KMS-11 (cell line): ENCODE measurements at regions not wholly inside any gene's neighbourhood (a gene's known extent, or its start where the extent isn't known, plus 50 kb on each side); places are given as distances from the start of the nearest gene placed in this dataset.

Experiments
- H2AFZ ChIP-seq: fragments of 200-600 bp; sonication (generic); 2 replicates; pipeline ENCODE4 v1.6.1; 2016; ENCODE audit warnings: antibody characterized with exemption, mixed run types, low read depth
- H3K27ac ChIP-seq: fragments of 200-600 bp; sonication (generic); 2 replicates; pipeline ENCODE4 v1.6.1; 2016; ENCODE audit warnings: mild to moderate bottlenecking, mixed run types
- H3K27me3 ChIP-seq: fragments of 200-600 bp; sonication (generic); 2 replicates; pipeline ENCODE4 v1.6.1; 2017; ENCODE audit warnings: mild to moderate bottlenecking, low read depth, mixed run types, moderate library complexity; ENCODE audit not compliant: insufficient read depth
- H3K36me3 ChIP-seq: fragments of 200-600 bp; sonication (generic); 2 replicates; pipeline ENCODE4 v1.6.1; 2017; ENCODE audit warnings: mild to moderate bottlenecking, mixed run types; ENCODE audit not compliant: insufficient read depth
- H3K4me1 ChIP-seq: fragments of 200-600 bp; sonication (generic); 2 replicates; pipeline ENCODE4 v1.6.1; 2016; ENCODE audit warnings: mild to moderate bottlenecking, low read depth, mixed run types; ENCODE audit not compliant: poor library complexity, severe bottlenecking
- H3K4me2 ChIP-seq: fragments of 200-600 bp; sonication (generic); 2 replicates; pipeline ENCODE4 v1.7.0; 2016; ENCODE audit warnings: mild to moderate bottlenecking, mixed run types
- H3K4me3 ChIP-seq: fragments of 200-600 bp; sonication (generic); IDR thresholded peaks from 2 replicates; pipeline ENCODE4 v1.6.1; 2017; ENCODE audit warnings: low read depth, low read length, mixed read lengths; ENCODE audit not compliant: insufficient read depth
- H3K79me2 ChIP-seq: fragments of 200-600 bp; sonication (generic); 2 replicates; pipeline ENCODE4 v1.6.1; 2016; ENCODE audit warnings: low read depth, mixed run types; ENCODE audit not compliant: insufficient read depth
- H3K9ac ChIP-seq: fragments of 200-600 bp; sonication (generic); 2 replicates; pipeline ENCODE4 v1.6.1; 2016; ENCODE audit warnings: mild to moderate bottlenecking, mixed run types
- H4K20me1 ChIP-seq: fragments of 200-600 bp; sonication (generic); 2 replicates; pipeline ENCODE4 v1.6.1; 2016; ENCODE audit warnings: mild to moderate bottlenecking, mixed run types; ENCODE audit not compliant: insufficient read depth
- TF ChIP-seq, protein P1 (sequence below): fragments of 200-600 bp; sonication (generic); conservative IDR thresholded peaks from 2 replicates; pipeline ENCODE4 v1.6.1; 2017; ENCODE audit warnings: low read depth, mild to moderate bottlenecking, antibody characterized with exemption, low read length, moderate library complexity, mixed read lengths

GRCh38 chr11:97361812-97362378, 972.1 kb downstream of the JRKL start:
- TF ChIP-seq, protein P1, sequence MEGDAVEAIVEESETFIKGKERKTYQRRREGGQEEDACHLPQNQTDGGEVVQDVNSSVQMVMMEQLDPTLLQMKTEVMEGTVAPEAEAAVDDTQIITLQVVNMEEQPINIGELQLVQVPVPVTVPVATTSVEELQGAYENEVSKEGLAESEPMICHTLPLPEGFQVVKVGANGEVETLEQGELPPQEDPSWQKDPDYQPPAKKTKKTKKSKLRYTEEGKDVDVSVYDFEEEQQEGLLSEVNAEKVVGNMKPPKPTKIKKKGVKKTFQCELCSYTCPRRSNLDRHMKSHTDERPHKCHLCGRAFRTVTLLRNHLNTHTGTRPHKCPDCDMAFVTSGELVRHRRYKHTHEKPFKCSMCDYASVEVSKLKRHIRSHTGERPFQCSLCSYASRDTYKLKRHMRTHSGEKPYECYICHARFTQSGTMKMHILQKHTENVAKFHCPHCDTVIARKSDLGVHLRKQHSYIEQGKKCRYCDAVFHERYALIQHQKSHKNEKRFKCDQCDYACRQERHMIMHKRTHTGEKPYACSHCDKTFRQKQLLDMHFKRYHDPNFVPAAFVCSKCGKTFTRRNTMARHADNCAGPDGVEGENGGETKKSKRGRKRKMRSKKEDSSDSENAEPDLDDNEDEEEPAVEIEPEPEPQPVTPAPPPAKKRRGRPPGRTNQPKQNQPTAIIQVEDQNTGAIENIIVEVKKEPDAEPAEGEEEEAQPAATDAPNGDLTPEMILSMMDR: no peak
- H3K9ac ChIP-seq: no peak overlapping the region
- H3K27ac ChIP-seq: no peak overlapping the region
- H3K36me3 ChIP-seq: no peaks in the 10 kb centered on the region
- H4K20me1 ChIP-seq: no peaks in the 10 kb centered on the region
- H3K27me3 ChIP-seq: no peaks in the 10 kb centered on the region
- H3K4me2 ChIP-seq: no peak overlapping the region
- no peak overlapping the region for H2AFZ ChIP-seq
- no peak overlapping the region for H3K4me3 ChIP-seq
- no peaks in the 10 kb centered on the region for H3K4me1 ChIP-seq
- no peaks in the 10 kb centered on the region for H3K79me2 ChIP-seq

DNA sequence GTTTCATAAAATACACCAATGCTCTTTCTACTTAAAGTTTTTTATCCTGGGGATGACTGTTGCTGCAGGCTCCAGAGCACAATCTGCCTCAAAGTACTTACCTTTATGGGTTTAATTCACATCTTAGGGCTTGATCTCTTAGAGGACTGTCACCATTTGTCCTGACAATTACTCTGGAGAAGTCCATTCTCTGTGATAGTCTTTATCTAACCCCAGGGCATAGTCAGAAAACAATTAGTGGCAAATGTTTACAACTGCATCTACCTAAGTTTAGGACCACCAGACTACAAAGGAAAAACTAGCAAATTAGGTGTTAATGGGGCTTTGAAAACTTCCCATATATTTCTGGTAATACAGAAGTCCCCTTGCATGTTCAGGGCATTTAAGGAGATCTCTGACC, 973.5 kb downstream of the JRKL start:
- no peak overlapping the region for H3K4me3 ChIP-seq
- no peaks in the 10 kb centered on the region for H3K4me1 ChIP-seq
- TF ChIP-seq, protein P1: no peak
- no peaks in the 10 kb centered on the region for H3K27me3 ChIP-seq
- no peaks in the 10 kb centered on the region for H3K36me3 ChIP-seq
- H3K4me2 ChIP-seq: no peak overlapping the region
- H4K20me1 ChIP-seq: no peaks in the 10 kb centered on the region
- no peak overlapping the region for H3K9ac ChIP-seq
- H3K79me2 ChIP-seq: no peaks in the 10 kb centered on the region
- no peak overlapping the region for H3K27ac ChIP-seq
- no peak overlapping the region for H2AFZ ChIP-seq

DNA sequence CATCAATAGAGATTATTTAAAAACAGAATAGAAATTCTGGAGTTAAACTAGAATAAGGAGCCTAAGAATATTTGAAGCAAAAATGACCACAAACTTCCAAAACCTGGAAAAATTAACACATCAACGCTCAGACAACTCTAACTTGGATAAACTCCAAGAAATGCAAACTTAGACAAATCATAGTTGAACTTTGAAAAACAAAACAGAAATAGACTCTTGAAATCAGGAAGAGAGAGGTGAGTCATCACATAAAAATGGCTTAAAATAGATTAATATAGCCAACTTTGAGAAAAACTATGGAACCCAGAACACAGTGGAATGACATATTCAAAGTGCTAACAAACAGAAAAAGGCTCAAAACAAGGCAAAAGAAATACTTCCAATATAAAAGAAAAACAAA, 974.2 kb downstream of the JRKL start:
- Histone ChIP-seq H3K4me2 (no peak overlapping the region), H4K20me1 (no peaks in the 10 kb centered on the region), H2AFZ (no peak overlapping the region), H3K4me3 (no peak overlapping the region), H3K4me1 (no peaks in the 10 kb centered on the region), H3K27ac (no peak overlapping the region), H3K9ac (no peak overlapping the region), H3K36me3 (no peaks in the 10 kb centered on the region), H3K79me2 (no peaks in the 10 kb centered on the region), H3K27me3 (no peaks in the 10 kb centered on the region)
- TF ChIP-seq, protein P1: no peak

DNA sequence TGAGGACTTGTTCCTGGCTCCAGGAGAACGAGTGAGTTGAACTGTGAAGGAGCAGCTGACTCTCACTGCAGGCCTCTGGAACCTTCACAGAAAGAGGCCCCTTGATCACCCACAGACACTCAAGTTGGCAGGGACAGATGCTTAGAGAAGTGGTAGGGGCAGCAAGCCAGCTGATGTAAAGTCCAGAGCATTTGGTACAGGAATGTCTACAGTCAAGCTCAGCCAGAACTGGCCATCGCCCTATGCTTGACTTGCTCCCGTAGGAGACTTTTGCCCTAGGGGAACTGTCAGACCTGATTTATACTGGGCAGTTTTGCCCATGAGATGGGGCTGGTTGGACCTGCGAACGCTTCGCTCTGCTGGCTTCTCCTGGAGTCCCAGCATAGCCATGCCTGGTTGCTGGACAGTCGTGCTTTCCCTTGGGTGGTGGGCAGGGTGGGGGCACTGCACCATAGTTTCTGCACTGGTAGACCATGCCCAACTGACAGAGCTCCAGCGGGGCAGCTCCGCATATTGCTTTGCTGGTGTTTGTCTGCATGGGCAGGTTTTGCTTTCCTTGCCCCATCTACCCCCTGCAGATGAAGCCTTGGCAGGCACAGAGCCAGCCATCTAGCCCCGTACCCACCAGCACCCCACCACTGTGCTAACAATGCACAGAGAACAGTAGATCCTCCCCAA, 977.7 kb downstream of the JRKL start:
- no peaks in the 10 kb centered on the region for H3K27me3 ChIP-seq
- H3K79me2 ChIP-seq: no peaks in the 10 kb centered on the region
- no peak overlapping the region for H3K4me3 ChIP-seq
- H3K27ac ChIP-seq: no peak overlapping the region
- H2AFZ ChIP-seq: no peak overlapping the region
- no peak overlapping the region for H3K4me2 ChIP-seq
- H4K20me1 ChIP-seq: no peaks in the 10 kb centered on the region
- H3K4me1 ChIP-seq: no peaks in the 10 kb centered on the region
- no peaks in the 10 kb centered on the region for H3K36me3 ChIP-seq
- H3K9ac ChIP-seq: no peak overlapping the region
- TF ChIP-seq, protein P1: no peak
